ENCODE measurements at regions not wholly inside any gene's neighbourhood (a gene's known extent, or its start where the extent isn't known, plus 50 kb on each side); places are given as distances from the start of the nearest gene placed in this dataset.

- no peak overlapping the region for H3K4me3 ChIP-seq (ENCODE audit: low read length)
- Mint-ChIP-seq H3K27me3 (ENCODE audit: low read depth in 2 of 2) (peaks cover 8 to 11% of the 10 kb centered on the region in 2 donors), H3K4me1 (no peaks in the 10 kb centered on the region), H3K27ac (no peak overlapping the region), H3K36me3 (no peaks in the 10 kb centered on the region), H3K4me3 (no peak overlapping the region), H3K9me3 (no peaks in the 10 kb centered on the region)
- no peaks in the 10 kb centered on the region for H3K27me3 ChIP-seq (ENCODE audit: control insufficient read depth, insufficient read depth, low read length)
- H3K4me1 ChIP-seq (ENCODE audit: control insufficient read depth, insufficient read depth, low read length) = no peaks in the 10 kb centered on the region
- no peaks in the 10 kb centered on the region for H3K9me3 ChIP-seq (ENCODE audit: control insufficient read depth, insufficient read depth, low read length)
- intact Hi-C loops (cut with micrococcal nuclease) = no loop called here
- no peak for DNase-seq
- no peak for TF ChIP-seq CTCF (IDR thresholded peaks at IDR 0.05)
- H3K27ac ChIP-seq (ENCODE audit: low read length) = no peak overlapping the region
- no peaks in the 10 kb centered on the region for H3K36me3 ChIP-seq (ENCODE audit: control insufficient read depth, insufficient read depth, low read length)
- no peak for ATAC-seq
Measured at GRCh38 chr9:78592811-78593210, 295.9 kb downstream of the PSAT1 start.

- Mint-ChIP-seq H3K27me3 (ENCODE audit: low read depth in 2 of 2) (peaks cover 8 to 11% of the 10 kb centered on the region in 2 donors), H3K4me3 (no peak overlapping the region), H3K4me1 (no peaks in the 10 kb centered on the region), H3K9me3 (no peaks in the 10 kb centered on the region), H3K27ac (no peak overlapping the region), H3K36me3 (no peaks in the 10 kb centered on the region)
- no peak for TF ChIP-seq CTCF (IDR thresholded peaks at IDR 0.05)
- no peak for DNase-seq
- WGBS (ENCODE audit: insufficient coverage) = 79% methylated on average over 5 of the region's 5 CpGs
- Histone ChIP-seq H3K27ac (ENCODE audit: low read length) (no peak overlapping the region), H3K9me3 (ENCODE audit: control insufficient read depth, insufficient read depth, low read length) (no peaks in the 10 kb centered on the region), H3K27me3 (ENCODE audit: control insufficient read depth, insufficient read depth, low read length) (no peaks in the 10 kb centered on the region), H3K4me1 (ENCODE audit: control insufficient read depth, insufficient read depth, low read length) (no peaks in the 10 kb centered on the region), H3K4me3 (ENCODE audit: low read length) (no peak overlapping the region), H3K36me3 (ENCODE audit: control insufficient read depth, insufficient read depth, low read length) (no peaks in the 10 kb centered on the region)
- ATAC-seq = no peak
- intact Hi-C loops (cut with micrococcal nuclease) = no loop called here
Measured at GRCh38 chr9:78595200-78595945, 298.4 kb downstream of the PSAT1 start.

GRCh38 chr9:78596346-78596745 is 299.4 kb downstream of the PSAT1 start:
- ATAC-seq (no peak), DNase-seq (no peak)
- Mint-ChIP-seq H3K4me3 (no peak overlapping the region), H3K27me3 (ENCODE audit: low read depth in 2 of 2) (peaks cover 8 to 11% of the 10 kb centered on the region in 2 donors), H3K27ac (no peak overlapping the region), H3K36me3 (no peaks in the 10 kb centered on the region), H3K4me1 (no peaks in the 10 kb centered on the region), H3K9me3 (no peaks in the 10 kb centered on the region)
- intact Hi-C loops (cut with micrococcal nuclease) = no loop called here
- Histone ChIP-seq H3K36me3 (ENCODE audit: control insufficient read depth, insufficient read depth, low read length) (no peaks in the 10 kb centered on the region), H3K4me3 (ENCODE audit: low read length) (no peak overlapping the region), H3K27ac (ENCODE audit: low read length) (no peak overlapping the region), H3K4me1 (ENCODE audit: control insufficient read depth, insufficient read depth, low read length) (no peaks in the 10 kb centered on the region), H3K27me3 (ENCODE audit: control insufficient read depth, insufficient read depth, low read length) (no peaks in the 10 kb centered on the region), H3K9me3 (ENCODE audit: control insufficient read depth, insufficient read depth, low read length) (no peaks in the 10 kb centered on the region)
- 85% methylated on average over 3 of the region's 3 CpGs for WGBS (ENCODE audit: insufficient coverage)
- TF ChIP-seq CTCF (IDR thresholded peaks at IDR 0.05) = no peak

- Histone ChIP-seq H3K4me1 (ENCODE audit: control insufficient read depth, insufficient read depth, low read length) (no peaks in the 10 kb centered on the region), H3K27ac (ENCODE audit: low read length) (no peak overlapping the region), H3K9me3 (ENCODE audit: control insufficient read depth, insufficient read depth, low read length) (no peaks in the 10 kb centered on the region), H3K4me3 (ENCODE audit: low read length) (no peak overlapping the region), H3K36me3 (ENCODE audit: control insufficient read depth, insufficient read depth, low read length) (no peaks in the 10 kb centered on the region), H3K27me3 (ENCODE audit: control insufficient read depth, insufficient read depth, low read length) (no peaks in the 10 kb centered on the region)
- TF ChIP-seq CTCF (IDR thresholded peaks at IDR 0.05) = no peak
- Mint-ChIP-seq H3K27ac (no peak overlapping the region), H3K4me3 (no peak overlapping the region), H3K9me3 (no peaks in the 10 kb centered on the region), H3K27me3 (ENCODE audit: low read depth in 2 of 2) (peaks cover 8 to 11% of the 10 kb centered on the region in 2 donors), H3K4me1 (no peaks in the 10 kb centered on the region), H3K36me3 (no peaks in the 10 kb centered on the region)
- WGBS (ENCODE audit: insufficient coverage) = 45% methylated on average over 5 of the region's 5 CpGs
- ATAC-seq (no peak), DNase-seq (no peak)
- intact Hi-C loops (cut with micrococcal nuclease) = no loop called here
Measured at GRCh38 chr9:78598120-78598519, 301.2 kb downstream of the PSAT1 start.
